ENCODE measurements at regions not wholly inside any gene's neighbourhood (a gene's known extent, or its start where the extent isn't known, plus 50 kb on each side); places are given as distances from the start of the nearest gene placed in this dataset.

- TF ChIP-seq CTCF (IDR thresholded peaks at IDR 0.05) (no peak), POLR2A (IDR thresholded peaks at IDR 0.05) (no peak)
These were observed 362.6 kb upstream of the DLGAP1 start for GRCh38 chr18:4817665-4818064.
